ENCODE measurements at regions not wholly inside any gene's neighbourhood (a gene's known extent, or its start where the extent isn't known, plus 50 kb on each side); places are given as distances from the start of the nearest gene placed in this dataset.

- no peak for DNase-seq (ENCODE audit: low spot score)
- intact Hi-C loops (cut with DNase I): loop anchor here (5.0 kb wide), 1 partner anchor 263 kb away; no protein-coding TSS in a partner anchor
These were observed 295.1 kb upstream of the PLET1 start for GRCh38 chr11:112555491-112556364.

DNA sequence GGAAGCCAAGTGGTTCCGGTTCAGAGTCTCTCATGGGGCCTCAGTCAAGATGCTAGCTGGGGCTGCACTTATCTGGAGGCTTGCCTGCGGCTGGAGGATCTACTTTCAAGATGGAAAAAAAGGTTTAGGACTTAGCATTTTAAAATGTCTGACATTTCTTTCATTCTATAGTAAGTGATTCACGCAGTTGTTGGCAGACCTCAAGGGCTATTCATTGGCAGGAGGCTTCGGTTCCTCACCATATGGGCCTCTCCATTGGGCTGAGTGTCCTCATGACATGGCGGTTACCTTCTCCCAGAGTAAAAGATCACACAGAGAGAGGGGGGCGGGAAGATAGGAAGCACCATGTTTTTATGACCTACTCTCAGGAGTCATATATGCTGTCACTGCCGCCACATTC is 298.0 kb upstream of the PLET1 start:
- DNase-seq (ENCODE audit: low spot score): no peak
- intact Hi-C loops (cut with DNase I): loop anchor here (5.0 kb wide), 1 partner anchor 266 kb away; no protein-coding TSS in a partner anchor

DNA sequence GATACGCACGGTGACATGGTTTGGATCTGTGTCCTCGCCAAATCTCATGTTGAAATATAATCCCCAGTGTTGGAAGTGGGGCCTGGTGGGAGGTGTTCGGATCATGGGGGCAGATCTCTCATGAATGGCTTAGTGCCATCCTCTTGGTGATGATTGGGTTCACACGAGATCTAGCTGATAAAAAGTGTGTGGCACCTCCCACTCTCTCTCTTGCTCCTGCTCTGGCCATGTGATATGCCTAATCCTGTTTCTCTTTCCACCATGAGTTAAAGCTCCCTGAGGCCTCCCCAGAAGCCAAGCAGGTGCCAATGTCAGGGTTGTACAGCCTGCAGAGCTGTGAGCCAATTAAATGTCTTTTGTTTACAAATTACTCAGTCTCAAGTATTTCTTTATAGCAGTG is 303.1 kb upstream of the PLET1 start:
- intact Hi-C loops (cut with DNase I): no loop called here
- no peak for DNase-seq (ENCODE audit: low spot score)

DNA sequence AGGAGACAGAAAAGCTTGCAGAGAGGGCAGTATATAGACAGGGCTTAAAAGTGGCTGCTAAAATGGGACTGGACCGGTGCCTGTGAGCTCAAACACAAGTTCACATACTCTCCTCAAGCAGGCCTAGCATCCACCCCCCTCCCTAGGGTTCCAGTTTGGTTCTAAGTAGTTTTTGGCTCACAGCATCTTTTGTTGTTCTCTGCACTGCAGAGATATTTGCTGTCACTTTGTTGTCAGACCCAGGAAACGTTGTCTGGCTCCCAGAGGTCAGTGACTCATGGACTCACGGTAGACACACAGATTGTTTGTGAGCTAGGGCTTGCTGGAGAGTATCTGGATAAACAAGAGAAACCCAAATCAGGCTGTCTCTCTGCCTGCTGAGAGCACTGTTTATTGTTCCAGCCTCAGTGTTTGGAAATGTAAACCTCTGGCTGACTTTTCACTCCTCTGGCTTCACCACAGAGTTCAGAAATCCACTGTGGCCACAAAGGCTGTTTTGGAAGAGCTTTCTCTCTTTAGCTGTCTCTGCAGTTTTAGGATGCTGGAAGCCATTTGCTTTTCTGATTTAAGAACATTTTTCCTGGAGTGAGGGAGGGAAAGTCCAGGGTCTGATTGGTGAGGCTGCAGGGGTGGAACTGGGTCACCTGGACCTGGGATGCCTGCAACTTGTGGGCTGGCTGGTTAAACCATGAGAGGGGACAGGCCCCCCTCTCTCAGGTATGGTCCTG is 303.7 kb upstream of the PLET1 start:
- no peak for DNase-seq (ENCODE audit: low spot score)
- intact Hi-C loops (cut with DNase I): no loop called here

DNA sequence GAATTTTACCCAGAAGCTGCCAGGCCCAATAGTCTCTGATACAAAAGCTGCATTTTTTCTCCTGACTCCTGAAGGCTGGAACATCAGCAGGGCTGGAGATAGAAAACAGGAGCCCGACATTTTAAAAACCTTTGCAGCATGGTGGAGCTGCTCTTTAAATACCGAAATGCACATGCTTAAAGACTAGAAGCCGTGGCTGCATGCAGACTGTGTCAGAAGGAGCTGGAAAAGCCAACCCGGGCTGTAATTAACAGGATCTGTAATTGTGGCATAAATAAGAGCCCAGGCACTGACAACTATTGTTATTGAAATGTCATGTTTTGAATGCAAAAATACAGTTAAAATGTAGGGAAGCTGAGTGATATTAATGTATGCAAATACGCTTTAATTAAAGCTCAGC is 304.9 kb upstream of the PLET1 start:
- no peak for DNase-seq (ENCODE audit: low spot score)
- intact Hi-C loops (cut with DNase I): no loop called here

- DNase-seq (ENCODE audit: low spot score): no peak
- intact Hi-C loops (cut with DNase I): no loop called here
These were observed 305.5 kb upstream of the PLET1 start for GRCh38 chr11:112566124-112566523.

- intact Hi-C loops (cut with DNase I): no loop called here
- no peak for DNase-seq (ENCODE audit: low spot score)
These were observed 309.7 kb upstream of the PLET1 start for GRCh38 chr11:112570333-112570732.

GRCh38 chr11:112579282-112579681 is 318.6 kb upstream of the PLET1 start:
- no peak for DNase-seq (ENCODE audit: low spot score)
- intact Hi-C loops (cut with DNase I): no loop called here

DNA sequence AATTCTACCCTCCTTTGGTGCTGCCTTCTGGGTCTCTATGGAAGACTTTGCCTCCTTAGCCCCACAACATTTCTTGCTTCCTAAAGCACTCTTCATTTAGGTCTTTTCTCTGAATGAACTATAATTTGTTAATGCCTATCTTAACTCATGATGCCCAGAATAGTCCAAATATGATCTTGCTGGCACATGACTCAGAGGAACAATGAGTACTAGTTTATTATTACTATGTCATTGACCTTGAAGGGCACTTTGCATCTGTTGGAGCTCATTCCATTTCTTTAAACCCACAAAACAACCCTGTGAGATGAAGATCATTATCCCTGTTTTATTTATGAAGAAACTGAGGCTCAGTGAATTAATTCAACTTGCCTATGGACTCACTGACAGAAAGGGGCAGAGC is 320.2 kb upstream of the PLET1 start:
- intact Hi-C loops (cut with DNase I): loop anchor here (5.0 kb wide), 2 partner anchors 289 to 536 kb away; no protein-coding TSS in a partner anchor
- no peak for DNase-seq (ENCODE audit: low spot score)

GRCh38 chr11:112581747-112582146 is 321.1 kb upstream of the PLET1 start:
- DNase-seq (ENCODE audit: low spot score): no peak
- intact Hi-C loops (cut with DNase I): loop anchor here (5.0 kb wide), 2 partner anchors 289 to 536 kb away; no protein-coding TSS in a partner anchor

GRCh38 chr11:112582366-112582765 is 321.7 kb upstream of the PLET1 start:
- intact Hi-C loops (cut with DNase I): loop anchor here (5.0 kb wide), 2 partner anchors 290 to 535 kb away; no protein-coding TSS in a partner anchor

DNA sequence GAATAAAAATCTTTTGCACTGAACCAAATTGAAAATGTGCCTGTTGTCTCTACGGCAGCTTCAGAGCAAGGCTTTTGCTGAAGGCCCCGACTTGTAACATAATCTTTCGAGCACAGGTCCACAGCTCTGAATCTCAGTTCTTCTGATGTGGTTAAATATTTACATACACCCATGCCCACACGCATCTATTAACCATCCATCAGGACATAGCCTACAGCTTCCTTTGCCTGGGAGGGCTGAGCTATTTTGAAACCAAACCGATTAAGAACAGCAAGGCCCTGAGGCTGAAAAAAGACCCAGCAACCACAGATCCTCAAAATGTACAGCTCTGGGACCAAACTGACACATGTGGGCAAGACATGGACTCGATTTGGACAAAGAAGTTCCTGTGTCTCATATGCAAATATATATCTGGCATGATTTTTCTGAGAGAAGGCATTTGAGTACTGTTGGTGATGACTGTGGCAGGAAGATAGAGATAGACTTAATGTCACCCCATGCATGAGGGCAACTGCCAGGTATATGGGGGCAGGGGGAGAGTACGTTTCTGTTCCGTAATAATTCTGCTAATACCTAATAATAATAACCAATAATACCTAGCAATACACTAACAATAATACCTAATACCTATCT is 322.7 kb upstream of the PLET1 start:
- intact Hi-C loops (cut with DNase I): loop anchor here (5.0 kb wide), 2 partner anchors 291 to 534 kb away; no protein-coding TSS in a partner anchor
- no peak for DNase-seq (ENCODE audit: low spot score)

More at GRCh38 chr11:112582366-112582765, 321.7 kb upstream of the PLET1 start:
- DNase-seq (ENCODE audit: low spot score): no peak

DNA sequence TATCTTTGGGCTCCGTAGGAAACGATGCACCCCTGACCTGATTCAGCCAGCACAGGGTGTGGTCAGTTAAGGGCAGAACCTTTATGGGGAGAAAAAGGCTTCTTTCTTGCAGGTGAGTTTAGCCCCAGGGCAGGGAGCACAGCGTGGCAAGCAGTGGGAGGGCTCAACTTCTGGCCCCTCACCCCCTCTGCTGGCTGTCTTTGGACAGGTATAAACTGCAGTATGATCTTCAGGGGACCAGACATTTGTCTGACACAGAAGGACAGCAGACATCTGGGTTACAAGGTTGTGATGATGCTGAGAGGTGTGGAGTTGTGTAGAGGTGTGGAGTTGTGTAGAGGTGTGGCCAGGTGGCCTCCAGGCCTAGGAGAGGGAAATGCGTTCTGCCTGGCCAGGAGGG is 324.0 kb upstream of the PLET1 start:
- no peak for DNase-seq (ENCODE audit: low spot score)
- intact Hi-C loops (cut with DNase I): loop anchor here (5.0 kb wide), 5 partner anchors 68 to 533 kb away; partner anchors contain the start of gene NCAM1

- no peak for DNase-seq (ENCODE audit: low spot score)
- intact Hi-C loops (cut with DNase I): loop anchor here (2.0 to 5.0 kb wide), 4 partner anchors 65 to 701 kb away; partner anchors contain the start of gene NCAM1
These were observed 327.0 kb upstream of the PLET1 start for GRCh38 chr11:112587664-112588063.

DNA sequence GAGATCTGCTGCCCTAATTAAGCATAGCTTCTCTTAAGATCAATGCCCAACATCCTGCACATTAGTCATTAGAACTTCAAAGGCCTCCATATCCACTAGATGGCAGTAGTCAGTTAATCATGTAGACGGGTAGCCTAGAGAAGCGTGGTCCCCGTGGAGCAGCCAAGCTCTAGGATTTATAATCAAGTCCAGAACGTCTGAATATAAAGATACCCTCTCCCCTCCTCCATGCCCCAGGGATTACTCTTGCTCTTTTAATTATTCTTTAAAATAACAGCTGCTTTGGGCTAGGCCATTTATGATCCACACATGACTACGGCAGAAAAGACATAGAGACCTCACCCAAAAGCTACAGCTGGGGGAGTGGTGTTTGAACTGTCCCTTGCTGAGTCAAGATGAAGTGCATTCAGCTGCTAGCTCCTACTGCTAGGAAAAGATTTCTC is 327.6 kb upstream of the PLET1 start:
- intact Hi-C loops (cut with DNase I): loop anchor here (2.0 to 5.0 kb wide), 4 partner anchors 64 to 701 kb away; partner anchors contain the start of gene NCAM1
- DNase-seq (ENCODE audit: low spot score): no peak

GRCh38 chr11:112589155-112589554 is 328.5 kb upstream of the PLET1 start:
- intact Hi-C loops (cut with DNase I): loop anchor here (2.0 to 5.0 kb wide), 4 partner anchors 63 to 700 kb away; partner anchors contain the start of gene NCAM1
- no peak for DNase-seq (ENCODE audit: low spot score)

- intact Hi-C loops (cut with DNase I): no loop called here
- no peak for DNase-seq (ENCODE audit: low spot score)
These were observed 330.1 kb upstream of the PLET1 start for GRCh38 chr11:112590764-112591163.

DNA sequence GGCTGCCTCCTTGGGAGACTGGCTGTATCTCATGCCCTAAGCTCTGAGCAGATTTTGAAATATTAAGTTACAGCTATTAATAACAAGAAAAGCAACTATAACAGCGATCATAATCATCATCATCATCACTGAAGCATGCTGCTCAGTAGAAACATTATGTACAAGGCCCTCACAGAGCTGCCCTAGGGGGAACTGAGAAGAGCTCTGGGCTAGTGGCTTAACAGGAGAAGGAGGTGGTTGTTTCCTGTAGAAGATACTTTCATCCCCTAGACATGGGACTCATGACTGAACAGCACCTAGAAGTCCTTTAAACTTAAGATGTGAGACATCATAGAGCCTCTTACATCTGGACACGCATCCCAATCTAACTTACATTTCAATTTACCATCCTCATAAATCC is 332.8 kb upstream of the PLET1 start:
- intact Hi-C loops (cut with DNase I): no loop called here
- no peak for DNase-seq (ENCODE audit: low spot score)

GRCh38 chr11:112596324-112596723 is 335.7 kb upstream of the PLET1 start:
- no peak for DNase-seq (ENCODE audit: low spot score)
- intact Hi-C loops (cut with DNase I): no loop called here
